Motor neuron (in vitro differentiated cells): ENCODE measurements at regions not wholly inside any gene's neighbourhood (a gene's known extent, or its start where the extent isn't known, plus 50 kb on each side); places are given as distances from the start of the nearest gene placed in this dataset.

Source experiments
- ATAC-seq, 8 experiments: fragments of 200-7000 bp; cut with Tn5 transposase; replicated peaks in 6 of 8; 2 replicates each; pipeline ENCODE4 v1.8.0; 2021; ENCODE audit warnings: mild to moderate bottlenecking in 8 of 8, moderate library complexity in 8 of 8
- H3K27ac ChIP-seq, 2 donors: fragments of 250-450 bp; sonication (Bioruptor Pico); 2 replicates each; pipeline ENCODE4 v1.9.0; 2021; ENCODE audit warnings: antibody characterized with exemption in 2 of 2, mild to moderate bottlenecking in 2 of 2, moderate library complexity in 1 of 2
- H3K4me1 ChIP-seq, 2 donors: fragments of 250-450 bp; sonication (Bioruptor Pico); replicated peaks in 1 of 2; 2 replicates each; pipeline ENCODE4 v1.6.1; 2021; ENCODE audit warnings: antibody characterized with exemption in 2 of 2, mild to moderate bottlenecking in 2 of 2, moderate library complexity in 1 of 2
- H3K4me3 ChIP-seq, 5 donors: fragments of 250-450 bp; sonication (Bioruptor Pico); 2 replicates each; pipeline ENCODE4 v1.9.0; 2021; ENCODE audit warnings: antibody characterized with exemption in 5 of 5, mild to moderate bottlenecking in 5 of 5, moderate library complexity in 4 of 5
- WGBS, 10 experiments: fragments of 450-650 bp; shearing (Covaris generic); methylation state at CpG; one replicate each; pipeline ENCODE4 v1.0.0; 2022; 5-methylcytosine and 5-hydroxymethylcytosine counted together
- in situ Hi-C, 9 experiments: fragments of 400-800 bp; cut with MboI; loops; one replicate each; pipeline ENCODE4 v1.15.0; 2021; ENCODE audit warnings: low sequenced_read_pairs in 9 of 9, low pct_unique_long_range_greater_than_20kb in 2 of 9; ENCODE audit not compliant: unreplicated experiment in 9 of 9

- peaks cover 29 to 32% of the 10 kb centered on the region in 2 donors for H3K4me1 ChIP-seq
- 65 to 90% (median 85%) methylated on average over 1 to 5 of the region's 8 CpGs; no CpG with 5 or more reads in 6 of the 10 experiments for WGBS, 10 experiments
- no peak overlapping the region for H3K4me3 ChIP-seq
- H3K27ac ChIP-seq: no peak overlapping the region
- in situ Hi-C loops: no loop called here
- ATAC-seq: no peak
Measured at GRCh38 chr6:43893073-43893472, 123.1 kb downstream of the VEGFA start.

- H3K4me1 ChIP-seq: peaks cover 17 to 24% of the 10 kb centered on the region in 2 donors
- H3K27ac ChIP-seq: peak overlapping the region; percentile 58 to 66
- no peak overlapping the region for H3K4me3 ChIP-seq
- 40 to 76% (median 63%) methylated on average over 3 to 12 of the region's 25 CpGs; no CpG with 5 or more reads in 1 of the 10 experiments for WGBS, 10 experiments
- in situ Hi-C loops: no loop called here
- ATAC-seq: peak in 5 of 8 experiments; percentile 60 to 73 (median 66)
Measured at GRCh38 chr6:43891072-43891870, 121.3 kb downstream of the VEGFA start.

GRCh38 chr6:43890197-43891062, 120.4 kb downstream of the VEGFA start:
- H3K4me1 ChIP-seq: peaks cover 17 to 24% of the 10 kb centered on the region in 2 donors
- peak overlapping the region; percentile 27 to 58 for H3K27ac ChIP-seq
- 84 to 100% (median 95%) methylated on average over 1 to 4 of the region's 17 CpGs; no CpG with 5 or more reads in 4 of the 10 experiments for WGBS, 10 experiments
- in situ Hi-C loops: no loop called here
- H3K4me3 ChIP-seq: no peak overlapping the region
- peak in 5 of 8 experiments; percentile 11 to 30 (median 24) for ATAC-seq

GRCh38 chr6:43887906-43888683, 118.1 kb downstream of the VEGFA start:
- 75 to 97% (median 83%) methylated on average over 1 to 6 of the region's 17 CpGs; no CpG with 5 or more reads in 3 of the 10 experiments for WGBS, 10 experiments
- Histone ChIP-seq H3K4me1 (peaks cover 17 to 21% of the 10 kb centered on the region in 2 donors), H3K4me3 (no peak overlapping the region), H3K27ac (no peak overlapping the region)
- no peak for ATAC-seq
- in situ Hi-C loops: no loop called here

GRCh38 chr6:43887340-43887858, 117.4 kb downstream of the VEGFA start:
- ATAC-seq: no peak
- Histone ChIP-seq H3K4me1 (peaks cover 17 to 21% of the 10 kb centered on the region in 2 donors), H3K4me3 (no peak overlapping the region), H3K27ac (no peak overlapping the region)
- 42 to 100% (median 80%) methylated on average over 1 to 3 of the region's 12 CpGs; no CpG with 5 or more reads in 2 of the 10 experiments for WGBS, 10 experiments
- in situ Hi-C loops: no loop called here

- H3K4me1 ChIP-seq: peaks cover 15 to 19% of the 10 kb centered on the region in 2 donors
- 0 to 100% (median 90%) methylated on average over 1 to 4 of the region's 7 CpGs; no CpG with 5 or more reads in 2 of the 10 experiments for WGBS, 10 experiments
- no peak for ATAC-seq
- H3K4me3 ChIP-seq: no peak overlapping the region
- in situ Hi-C loops: no loop called here
- H3K27ac ChIP-seq: no peak overlapping the region
Measured at GRCh38 chr6:43886717-43887339, 116.8 kb downstream of the VEGFA start.

GRCh38 chr6:43886067-43886461, 116.1 kb downstream of the VEGFA start:
- H3K4me1 ChIP-seq: peaks cover 8 to 16% of the 10 kb centered on the region in 2 donors
- no peak for ATAC-seq
- 10% methylated on average over 2 of the region's 10 CpGs; no CpG with 5 or more reads in 9 of the 10 experiments for WGBS, 10 experiments
- in situ Hi-C loops: no loop called here
- no peak overlapping the region for H3K27ac ChIP-seq
- no peak overlapping the region for H3K4me3 ChIP-seq

- no peak overlapping the region for H3K27ac ChIP-seq
- H3K4me1 ChIP-seq: peaks cover 8 to 11% of the 10 kb centered on the region in 2 donors
- no peak for ATAC-seq
- in situ Hi-C loops: no loop called here
- H3K4me3 ChIP-seq: no peak overlapping the region
- WGBS, 10 experiments: 75 to 86% (median 80%) methylated on average over 1 to 5 of the region's 6 CpGs; no CpG with 5 or more reads in 4 of the 10 experiments
Measured at GRCh38 chr6:43885399-43886066, 115.5 kb downstream of the VEGFA start.

GRCh38 chr6:43884652-43885022, 114.6 kb downstream of the VEGFA start:
- in situ Hi-C loops: no loop called here
- no peak overlapping the region for H3K27ac ChIP-seq
- WGBS, 10 experiments: 63 to 65% methylated on average over 2 to 4 of the region's 5 CpGs; no CpG with 5 or more reads in 8 of the 10 experiments

GRCh38 chr6:43883847-43884651, 114.0 kb downstream of the VEGFA start:
- ATAC-seq: no peak
- Histone ChIP-seq H3K4me1 (peaks cover 15 to 17% of the 10 kb centered on the region in 2 donors), H3K27ac (no peak overlapping the region), H3K4me3 (no peak overlapping the region)
- WGBS, 10 experiments: 30 to 100% (median 80%) methylated on average over 2 to 5 of the region's 7 CpGs; no CpG with 5 or more reads in 3 of the 10 experiments
- in situ Hi-C loops: no loop called here

More at GRCh38 chr6:43884652-43885022, 114.6 kb downstream of the VEGFA start:
- H3K4me3 ChIP-seq: no peak overlapping the region
- ATAC-seq: no peak
- H3K4me1 ChIP-seq: peaks cover 9 to 11% of the 10 kb centered on the region in 2 donors
